ENCODE measurements at regions not wholly inside any gene's neighbourhood (a gene's known extent, or its start where the extent isn't known, plus 50 kb on each side); places are given as distances from the start of the nearest gene placed in this dataset.
"Not testable (repeated sequence)": the region's sequence is repeated elsewhere in the genome, so short reads cannot be mapped to it uniquely, and the experiment has no call there.

DNA sequence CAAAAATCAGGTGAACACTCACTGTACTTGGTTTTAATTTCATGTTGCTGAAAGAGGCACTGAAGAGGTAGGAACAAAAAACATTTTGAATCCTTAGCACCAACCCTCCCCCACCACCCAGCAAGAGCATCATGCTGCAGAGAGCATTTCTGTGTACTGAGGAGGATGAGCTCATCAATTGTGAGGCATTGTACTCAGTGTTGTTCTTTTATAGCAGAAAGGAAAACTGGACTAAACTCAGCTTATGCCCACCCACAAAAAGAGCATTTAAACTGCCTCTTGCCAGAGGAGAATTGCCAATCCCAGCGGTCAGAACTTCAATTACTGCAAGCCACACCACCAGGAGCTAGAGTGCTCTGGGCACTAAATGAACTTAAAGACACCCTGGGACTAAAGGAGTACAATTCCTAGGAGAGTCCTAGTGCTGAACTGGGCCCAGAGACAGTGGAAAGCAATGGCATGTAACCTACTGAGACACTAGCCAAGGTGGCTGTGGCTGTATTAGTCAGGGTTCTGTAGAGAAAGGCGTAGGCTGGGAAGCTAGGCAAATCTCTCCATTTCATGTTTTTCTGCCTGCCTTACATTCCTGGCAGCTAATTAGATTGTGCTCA, 280.7 kb upstream of the KLHL4 start:
- DNase-seq (ENCODE audit: low spot score) = no peak

DNA sequence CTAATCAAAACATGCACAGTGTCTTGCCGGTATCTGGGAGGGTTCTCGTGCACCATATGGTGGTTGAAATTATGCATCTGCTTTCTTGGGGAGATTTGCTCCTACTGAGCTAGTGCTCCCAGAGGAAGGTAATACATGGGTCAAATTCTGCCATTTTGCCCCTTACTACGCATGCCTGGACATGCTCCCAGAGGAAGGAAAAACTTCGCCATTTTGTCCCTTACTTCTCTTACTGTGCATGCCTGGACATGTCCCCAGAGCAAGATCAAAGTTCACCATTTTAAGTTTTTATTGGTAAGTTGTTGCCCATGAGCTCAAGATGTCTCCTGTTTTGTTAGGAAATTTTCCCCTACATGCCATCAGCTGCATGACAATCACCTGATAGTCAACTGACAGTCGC, 252.1 kb upstream of the KLHL4 start:
- DNase-seq (ENCODE audit: low spot score) = no peak

DNA sequence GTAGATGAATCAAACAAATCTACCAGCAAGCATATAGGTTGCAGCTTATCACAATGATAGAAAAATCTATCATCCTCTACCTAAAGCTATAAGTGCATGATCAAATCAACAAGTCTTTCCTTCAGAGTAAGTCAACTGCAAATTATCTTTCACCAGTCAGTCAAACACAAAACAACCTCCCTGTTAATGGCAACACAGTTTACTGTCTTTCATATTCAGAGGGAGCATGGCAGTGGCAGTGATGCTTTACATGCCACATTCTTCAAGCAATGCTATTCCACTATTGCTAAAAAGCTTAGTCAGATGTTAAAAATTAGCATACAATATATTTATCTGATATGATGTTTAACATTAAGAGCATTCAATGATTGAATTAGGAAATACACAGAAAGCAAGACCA, 245.1 kb upstream of the KLHL4 start:
- no peak for DNase-seq (ENCODE audit: low spot score)

DNA sequence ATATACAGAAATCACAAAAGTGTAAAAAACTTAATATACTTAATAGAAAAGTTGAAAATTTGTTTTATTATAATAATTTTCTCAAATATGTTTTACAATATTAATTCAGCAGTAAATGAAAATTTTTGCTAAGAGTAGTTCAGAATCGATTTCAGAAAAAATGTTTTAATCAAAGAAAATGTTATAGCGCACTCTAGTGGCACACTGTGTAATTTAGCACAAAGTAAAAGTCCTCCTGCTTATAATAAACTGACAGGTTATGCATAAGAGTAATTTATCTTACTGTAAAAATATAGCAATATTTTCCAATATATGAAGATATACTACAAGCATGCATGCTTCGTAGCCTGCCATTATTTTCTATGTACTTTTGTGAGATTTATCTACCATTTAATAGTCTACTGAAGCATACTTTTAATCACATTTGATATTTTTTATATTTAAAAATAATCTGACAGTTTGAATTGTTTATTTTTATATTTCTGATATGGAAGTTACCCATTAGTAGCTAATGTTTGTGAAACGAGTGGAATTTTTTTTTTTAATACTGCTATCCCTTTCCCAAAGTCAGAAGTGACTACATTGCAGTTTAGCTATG, 217.9 kb upstream of the KLHL4 start:
- DNase-seq (ENCODE audit: low spot score) = peak; percentile 48

DNA sequence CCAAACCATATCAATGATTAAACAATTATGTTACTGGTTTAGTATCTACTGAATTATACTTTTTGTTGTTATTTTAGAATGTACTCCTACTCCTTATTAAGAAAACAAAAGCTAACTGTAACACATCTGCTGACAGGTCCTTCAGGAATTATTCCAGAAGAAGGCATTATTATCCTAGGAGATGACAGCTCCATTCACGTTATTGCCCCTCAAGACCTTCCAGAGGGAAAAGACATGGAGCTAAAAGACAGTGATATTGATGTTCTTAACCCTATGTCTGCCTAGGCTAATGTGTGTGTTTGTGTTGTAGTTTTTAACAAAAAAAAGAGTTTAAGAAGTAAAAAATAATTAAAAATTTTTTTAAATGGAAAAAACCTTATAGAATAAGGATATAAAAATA, 206.8 kb upstream of the KLHL4 start:
- no peak for DNase-seq (ENCODE audit: low spot score)

DNA sequence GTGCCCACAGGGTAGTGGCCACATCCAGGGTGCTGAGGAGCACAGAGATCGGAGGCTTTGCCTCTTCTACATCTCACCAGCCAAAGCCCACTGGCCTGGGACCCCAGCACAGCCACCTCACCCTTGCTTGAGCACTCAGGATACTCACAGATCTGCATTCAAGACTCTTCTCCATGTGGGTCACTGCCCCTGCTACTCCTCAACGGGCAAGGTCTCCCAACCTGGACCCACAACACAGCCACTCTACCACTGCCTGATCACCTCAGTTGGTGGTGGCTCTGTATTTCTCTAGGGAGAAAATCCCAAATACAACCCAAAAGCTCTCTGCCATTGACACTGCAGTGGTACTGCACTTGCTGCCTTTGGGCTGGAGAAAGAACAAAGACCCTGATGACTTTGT, 190.3 kb upstream of the KLHL4 start:
- no peak for DNase-seq (ENCODE audit: low spot score)

DNA sequence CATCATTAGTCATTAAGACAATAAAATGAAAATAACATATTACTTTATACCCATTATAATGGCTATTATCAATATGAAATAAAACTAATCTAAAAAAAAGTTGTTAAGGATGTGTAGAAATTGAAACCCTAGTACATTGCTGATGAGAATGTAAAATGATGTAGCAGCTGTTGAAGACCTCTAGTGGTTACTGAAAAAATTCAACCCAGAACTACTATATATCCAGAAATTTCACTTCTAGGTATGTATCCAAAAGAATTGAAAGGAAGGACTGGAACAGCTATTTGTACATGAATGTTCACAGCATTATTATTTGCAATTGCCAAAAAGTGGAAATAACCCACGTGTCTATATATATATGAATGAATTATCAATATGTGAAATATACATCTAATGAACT, 180.3 kb upstream of the KLHL4 start:
- peak; percentile 19 for DNase-seq (ENCODE audit: low spot score)

DNA sequence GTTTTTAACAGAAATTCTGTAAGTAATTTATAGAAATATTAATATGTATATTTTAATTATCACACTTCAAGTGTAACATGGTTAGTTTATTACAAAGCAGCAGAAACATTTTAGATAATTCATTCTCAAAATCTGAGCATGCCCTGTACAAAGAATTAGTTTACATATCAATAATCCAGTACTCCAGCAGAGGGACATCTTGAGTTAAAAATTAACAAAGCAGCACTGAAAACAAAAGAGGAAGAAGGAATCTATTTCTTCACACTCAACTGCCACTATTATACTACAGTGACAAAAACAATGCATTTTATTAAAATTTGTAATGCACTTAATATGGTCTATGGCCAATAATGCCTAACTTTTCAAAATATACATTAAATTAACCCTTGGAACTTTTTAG, 179.1 kb upstream of the KLHL4 start:
- DNase-seq (ENCODE audit: low spot score) = peak; percentile 49

DNA sequence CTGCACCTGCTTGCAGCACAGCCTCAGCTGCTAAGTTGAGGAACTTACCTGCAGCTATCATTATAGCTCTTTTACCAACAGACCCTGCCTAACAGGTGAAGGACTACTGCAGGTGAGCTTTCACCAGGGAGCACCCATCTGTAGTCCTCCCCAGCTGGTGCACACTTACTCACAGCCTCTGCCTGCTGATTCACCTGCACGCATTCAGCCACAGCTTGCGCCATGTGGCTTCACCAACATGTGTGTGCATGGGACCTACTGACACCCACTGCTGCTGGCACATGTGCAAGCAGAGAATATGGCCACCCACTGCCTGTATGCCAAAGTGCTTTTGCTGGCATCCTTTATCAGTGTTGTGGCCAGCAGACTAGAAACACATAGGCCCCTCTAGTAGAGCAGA, 146.7 kb upstream of the KLHL4 start:
- DNase-seq (ENCODE audit: low spot score) = no peak

DNA sequence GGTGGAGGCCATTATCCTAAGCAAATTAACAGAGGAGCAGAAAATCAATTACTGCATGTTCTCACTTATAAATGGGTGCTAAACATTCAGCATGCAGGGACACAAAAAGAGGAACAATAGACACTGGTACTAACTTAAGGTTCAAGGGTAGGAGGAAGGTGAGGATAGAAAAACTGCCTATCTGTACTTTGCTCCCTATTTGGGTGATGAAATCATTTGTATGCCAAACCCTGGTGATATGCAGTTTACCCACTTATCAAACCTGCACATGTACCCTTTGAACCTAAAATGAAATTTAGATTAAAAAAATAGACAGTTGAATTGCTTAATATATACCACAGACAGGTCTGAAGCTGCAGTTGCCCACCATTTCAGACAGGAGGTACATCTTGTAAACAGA, 143.3 kb upstream of the KLHL4 start:
- no peak for DNase-seq (ENCODE audit: low spot score)

DNA sequence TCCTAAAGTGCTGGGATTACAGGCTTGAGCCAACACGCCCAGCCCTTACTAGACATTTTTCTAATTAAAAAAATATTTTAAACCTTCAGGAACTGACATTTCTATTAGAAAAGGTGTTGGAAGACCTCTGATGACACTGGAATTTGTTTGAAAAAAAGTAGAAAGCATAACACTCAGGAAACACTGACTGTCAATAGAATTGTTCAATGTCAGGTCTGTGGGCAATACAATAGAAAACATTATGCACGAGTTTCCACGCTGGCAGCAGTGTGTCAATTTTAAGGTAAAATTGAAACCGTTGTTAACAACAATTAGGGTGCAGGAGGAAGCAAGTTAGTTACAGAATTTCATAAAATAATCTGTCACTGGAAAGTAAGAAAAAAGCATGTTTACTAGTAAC, 140.7 kb upstream of the KLHL4 start:
- no peak for DNase-seq (ENCODE audit: low spot score)

DNA sequence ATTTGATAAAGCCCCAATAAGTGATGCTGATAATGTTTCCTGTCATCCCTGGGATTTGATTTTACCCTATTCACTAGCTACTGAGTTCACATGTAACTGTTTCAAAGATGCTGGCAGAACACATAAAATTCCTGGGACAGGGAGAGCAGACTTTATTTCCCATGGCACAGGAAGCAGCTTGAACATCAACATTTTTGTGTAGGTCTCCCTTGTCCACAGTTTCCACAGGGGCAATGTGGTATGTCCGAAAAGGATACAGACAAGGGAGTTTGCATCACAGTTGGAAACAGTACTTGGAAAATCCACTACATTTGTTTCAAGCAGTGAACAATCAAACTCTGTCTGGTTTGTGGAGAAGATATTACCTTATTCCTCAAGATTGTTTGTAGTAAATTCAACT, 129.2 kb upstream of the KLHL4 start:
- DNase-seq (ENCODE audit: low spot score) = no peak

DNA sequence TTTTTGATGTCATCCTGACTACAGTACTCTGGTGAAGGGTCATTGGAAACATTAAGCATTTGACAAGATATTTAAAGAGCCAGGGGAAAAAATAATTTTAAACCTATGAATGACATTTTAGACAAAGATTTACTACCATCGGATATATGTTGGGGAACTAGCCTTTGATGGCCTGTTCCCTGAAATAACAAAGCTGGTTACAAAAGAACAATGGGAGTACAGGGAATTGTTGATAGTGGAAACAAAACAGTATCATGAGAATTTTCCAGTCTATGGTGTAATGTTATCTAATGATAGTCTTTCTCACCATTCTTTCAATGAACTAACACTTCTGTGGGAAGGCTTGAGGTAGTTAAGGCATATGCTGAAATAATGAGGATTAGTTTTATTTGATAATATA, 125.9 kb upstream of the KLHL4 start:
- no peak for DNase-seq (ENCODE audit: low spot score)

DNA sequence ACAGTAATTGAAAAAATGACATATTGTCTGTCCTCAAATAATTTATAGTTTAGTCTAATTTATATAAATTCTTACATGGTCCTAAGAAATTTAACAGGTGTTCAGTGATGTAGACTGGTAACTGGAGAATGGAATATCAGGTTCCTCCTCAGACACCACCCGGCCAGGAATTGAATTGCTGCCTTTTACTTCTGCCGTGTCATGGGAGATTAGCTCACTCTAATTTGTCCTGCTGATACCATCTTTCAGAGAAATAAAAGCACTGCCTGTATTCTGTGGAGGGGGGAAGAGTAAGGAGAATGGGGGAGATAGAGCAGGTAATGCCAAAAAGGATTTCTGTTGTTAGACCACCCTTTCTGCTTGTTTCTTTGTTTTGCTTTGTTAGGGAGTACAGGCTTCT, 125.2 kb upstream of the KLHL4 start:
- DNase-seq (ENCODE audit: low spot score) = no peak

DNA sequence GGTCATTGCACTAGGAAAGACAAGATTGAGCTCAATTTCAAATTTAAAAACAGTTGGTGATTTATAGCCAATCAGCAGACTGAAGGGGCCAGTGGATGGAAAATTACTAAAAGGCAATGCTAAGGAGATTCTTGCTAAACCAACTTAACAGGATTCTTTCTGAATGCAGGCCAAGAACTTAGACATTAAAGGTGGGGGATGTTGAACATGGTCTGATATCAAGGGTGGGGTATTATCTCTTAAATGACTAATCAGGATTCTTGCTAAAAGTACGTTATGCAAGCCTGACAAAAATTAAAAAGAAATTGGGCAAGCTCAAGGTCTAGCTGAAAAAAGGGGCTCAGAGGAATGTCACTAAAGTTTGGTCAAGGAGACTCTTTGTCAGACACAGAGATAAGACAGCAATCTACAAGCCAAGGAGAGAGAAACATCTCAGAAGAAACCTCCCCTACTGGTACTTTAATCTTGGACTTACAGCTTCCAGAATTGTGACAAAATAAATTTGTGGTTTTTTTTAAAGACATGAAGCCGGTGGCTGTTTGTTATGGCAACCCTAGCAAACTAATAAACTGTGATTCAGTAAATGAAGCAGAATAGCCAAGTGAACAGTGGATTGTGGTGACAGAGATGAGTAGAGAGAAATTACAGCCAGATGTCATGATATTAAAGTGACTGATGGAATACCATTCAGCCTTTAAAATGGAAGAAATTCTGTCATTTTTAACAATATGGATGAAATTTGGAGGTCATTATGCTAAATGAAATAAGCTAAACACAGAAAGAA, 120.3 kb upstream of the KLHL4 start:
- no peak for DNase-seq (ENCODE audit: low spot score)

DNA sequence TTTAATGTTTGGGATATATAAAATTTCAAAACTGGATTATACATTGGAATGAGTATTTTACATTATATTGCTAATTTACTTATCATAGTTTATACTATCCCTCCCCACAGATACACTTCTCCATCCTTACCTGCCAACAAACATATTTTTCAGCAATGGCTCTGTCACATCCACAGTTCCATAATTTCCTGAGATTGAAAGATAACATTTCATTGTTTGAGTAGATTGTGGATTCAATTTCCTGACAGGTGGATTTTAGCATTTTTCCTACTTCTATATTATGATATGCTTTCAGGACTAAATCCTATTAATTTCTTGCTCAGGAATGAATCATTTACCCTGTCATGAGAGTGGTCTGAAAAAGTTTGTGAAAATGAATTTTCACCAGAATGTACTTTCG, 115.3 kb upstream of the KLHL4 start:
- no peak for DNase-seq (ENCODE audit: low spot score)

DNA sequence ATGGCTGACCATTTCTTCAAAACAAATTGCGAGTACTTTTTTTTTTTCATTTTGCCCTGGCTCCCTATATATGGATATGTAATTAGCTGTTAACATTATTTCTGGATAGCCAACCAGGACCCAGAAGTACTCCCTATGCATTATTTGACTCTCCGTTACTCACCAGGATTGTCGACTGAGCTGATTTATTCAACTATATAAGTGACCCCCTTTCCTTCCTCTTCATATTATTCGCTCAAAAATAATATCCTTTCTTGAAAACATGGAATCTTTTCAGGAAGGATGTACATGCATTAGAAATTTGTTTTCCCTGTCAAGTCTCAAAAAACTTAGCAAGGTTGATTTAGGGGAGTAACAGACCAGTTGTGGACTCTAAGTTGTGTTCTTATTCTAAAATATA, 114.1 kb upstream of the KLHL4 start:
- DNase-seq (ENCODE audit: low spot score) = no peak

DNA sequence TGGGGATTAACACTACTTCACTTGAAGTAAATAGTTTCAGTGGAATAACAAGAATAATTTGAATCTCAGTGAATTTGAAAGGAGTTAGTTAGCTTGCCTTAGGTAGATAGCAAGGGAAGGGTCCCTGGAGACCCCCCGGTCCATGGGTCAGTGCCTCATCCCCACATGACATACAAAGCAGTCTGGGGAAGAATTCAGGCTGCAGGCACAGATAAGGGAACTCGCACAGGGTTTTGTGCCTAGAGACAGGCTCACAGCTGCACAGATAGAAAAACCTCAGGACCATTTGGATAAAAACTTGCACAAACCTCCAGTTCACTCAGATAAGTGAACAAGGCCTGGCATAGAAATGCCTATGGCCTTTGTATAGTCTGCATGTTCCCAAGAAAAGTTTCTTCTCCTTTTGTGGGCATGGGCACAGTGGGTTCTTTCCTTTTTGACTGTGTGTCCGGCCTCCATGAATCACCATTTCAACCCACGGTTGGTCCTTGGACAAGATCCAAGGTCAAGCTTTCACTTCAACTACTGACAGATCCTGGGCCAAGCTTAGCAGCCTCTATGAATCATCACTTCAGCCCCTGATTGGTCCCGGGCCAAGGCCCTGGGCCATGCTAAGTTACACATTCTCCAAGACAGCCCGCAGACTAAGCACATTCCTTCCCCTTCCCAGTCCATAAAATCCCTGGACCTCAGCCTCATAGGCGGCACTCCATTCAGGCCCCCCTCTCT, 108.3 kb upstream of the KLHL4 start:
- DNase-seq (ENCODE audit: low spot score) = peak; percentile 87

DNA sequence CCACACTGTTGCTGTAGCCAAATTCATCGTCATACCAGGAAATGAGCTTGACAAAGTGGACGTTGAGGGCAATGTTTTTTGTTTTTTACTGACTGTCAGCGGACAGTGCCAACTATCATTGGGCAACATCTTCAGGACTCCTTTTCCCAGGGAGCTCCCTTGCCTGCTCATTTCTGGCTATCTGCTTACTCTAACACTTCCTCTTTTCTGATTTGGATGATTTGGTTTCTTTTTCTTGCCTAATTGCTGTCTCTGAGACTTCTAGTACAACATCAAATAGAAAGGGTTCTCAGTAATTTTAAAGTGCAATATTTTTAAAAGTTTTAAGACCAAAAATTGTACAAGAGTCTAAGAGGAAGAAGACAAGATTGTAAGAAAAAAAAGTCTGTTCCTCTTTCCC, 92.0 kb upstream of the KLHL4 start:
- DNase-seq (ENCODE audit: low spot score) = no peak

DNA sequence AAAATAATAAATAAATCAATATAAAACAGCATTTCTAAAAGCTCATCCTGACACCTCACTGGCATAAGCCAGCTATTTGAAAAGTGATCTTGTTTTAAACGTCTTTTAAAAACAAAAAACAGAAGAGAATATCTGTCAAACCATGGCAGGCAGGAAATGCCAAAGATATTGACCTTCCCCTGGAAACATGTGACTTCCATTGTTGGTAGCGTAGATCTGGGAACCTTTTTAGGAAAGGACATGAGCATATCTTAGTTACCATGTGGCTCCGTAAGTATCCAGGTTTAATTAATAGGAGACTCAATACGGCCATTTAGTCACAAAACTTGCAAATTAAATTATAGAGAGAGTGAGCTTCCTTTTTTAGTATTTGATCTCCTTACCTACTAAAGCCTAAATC, 83.0 kb upstream of the KLHL4 start:
- DNase-seq (ENCODE audit: low spot score) = no peak

DNA sequence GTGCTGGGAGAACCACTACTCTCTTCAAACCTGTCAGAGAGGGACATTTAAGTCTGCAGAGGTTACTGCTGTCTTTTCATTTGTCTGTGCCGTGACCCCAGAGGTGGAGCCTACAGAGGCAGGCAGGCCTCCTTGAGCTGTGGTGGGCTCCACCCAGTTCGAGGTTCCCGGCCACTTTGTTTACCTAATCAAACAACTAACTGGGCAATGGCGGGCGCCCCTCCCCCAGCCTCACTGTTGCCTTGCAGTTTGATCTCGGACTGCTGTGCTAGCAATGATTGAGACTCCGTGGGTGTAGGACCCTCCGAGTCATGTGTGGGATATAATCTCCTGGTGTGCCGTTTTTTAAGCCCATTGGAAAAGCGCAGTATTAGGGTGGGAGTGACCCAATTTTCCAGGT, 69.0 kb upstream of the KLHL4 start:
- not testable (repeated sequence) for DNase-seq (ENCODE audit: low spot score)

DNA sequence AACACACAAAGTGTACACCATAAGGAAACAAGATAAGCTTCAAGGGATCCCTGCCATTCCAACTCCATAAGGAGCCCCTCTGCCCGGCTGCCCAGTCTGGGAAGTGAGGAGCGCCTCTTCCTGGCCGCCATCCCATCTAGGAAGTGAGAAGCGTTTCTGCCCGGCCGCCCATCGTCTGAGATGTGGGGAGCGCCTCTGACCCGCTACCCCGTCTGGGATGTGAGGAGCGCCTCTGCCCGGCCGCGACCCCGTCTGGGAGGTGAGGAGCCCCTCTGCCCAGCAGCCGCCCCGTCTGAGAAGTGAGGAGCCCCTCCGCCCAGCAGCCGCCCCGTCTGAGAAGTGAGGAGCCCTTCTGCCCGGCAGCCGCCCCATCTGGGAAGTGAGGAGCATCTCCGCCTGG, 51.8 kb upstream of the KLHL4 start:
- not testable (repeated sequence) for DNase-seq (ENCODE audit: low spot score)
